Cerebellar nuclear complex (tissue), 1 donor: ENCODE measurements at regions not wholly inside any gene's neighbourhood (a gene's known extent, or its start where the extent isn't known, plus 50 kb on each side); places are given as distances from the start of the nearest gene placed in this dataset.

ENCODE experiments used
- DNase-seq, 2 experiments: peaks; one replicate each; lab custom pipeline; 2025; lab: John Stamatoyannopoulos, UW

- DNase-seq = no peak
Observed at GRCh38 chr4:11534623-11535302, 106.1 kb upstream of the HS3ST1 start.

GRCh38 chr4:11532138-11532537, 103.4 kb upstream of the HS3ST1 start:
- DNase-seq = no peak

DNA sequence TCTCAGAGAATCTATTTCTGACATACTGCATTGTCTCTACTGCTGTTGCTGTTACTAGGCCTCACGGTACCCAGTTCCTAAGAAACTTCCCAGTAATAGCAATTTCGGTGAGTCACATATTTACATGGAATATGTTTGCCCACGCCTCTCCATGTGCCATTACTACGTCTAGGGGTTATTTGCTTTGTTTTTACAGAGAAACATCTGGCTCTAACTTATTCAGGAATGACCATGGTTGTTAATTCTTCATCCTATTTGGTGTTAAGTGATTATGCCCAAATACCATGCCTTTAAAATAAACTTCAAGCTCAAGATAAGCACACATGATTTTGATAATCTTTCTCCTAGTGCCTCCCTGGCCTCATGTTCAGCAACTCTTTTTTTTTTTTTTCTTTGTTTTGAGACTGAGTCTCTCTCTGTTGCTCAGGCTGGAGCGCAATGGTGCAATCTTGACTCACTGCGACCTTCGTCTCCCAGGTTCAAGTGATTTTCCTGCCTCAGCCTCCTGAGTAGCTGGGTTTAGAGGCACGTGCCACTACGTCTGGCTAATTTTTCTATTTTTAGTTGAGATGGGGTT, 101.0 kb upstream of the HS3ST1 start:
- no peak for DNase-seq

GRCh38 chr4:11525085-11525484, 96.4 kb upstream of the HS3ST1 start:
- DNase-seq = no peak

GRCh38 chr4:11518754-11519153, 90.1 kb upstream of the HS3ST1 start:
- DNase-seq = no peak

- DNase-seq = no peak
Observed at GRCh38 chr4:11514779-11515419, 86.2 kb upstream of the HS3ST1 start.

GRCh38 chr4:11514003-11514402, 85.3 kb upstream of the HS3ST1 start:
- DNase-seq = no peak

- no peak for DNase-seq
Observed at GRCh38 chr4:11512871-11513270, 84.2 kb upstream of the HS3ST1 start.

GRCh38 chr4:11511321-11511720, 82.6 kb upstream of the HS3ST1 start:
- DNase-seq = no peak

DNA sequence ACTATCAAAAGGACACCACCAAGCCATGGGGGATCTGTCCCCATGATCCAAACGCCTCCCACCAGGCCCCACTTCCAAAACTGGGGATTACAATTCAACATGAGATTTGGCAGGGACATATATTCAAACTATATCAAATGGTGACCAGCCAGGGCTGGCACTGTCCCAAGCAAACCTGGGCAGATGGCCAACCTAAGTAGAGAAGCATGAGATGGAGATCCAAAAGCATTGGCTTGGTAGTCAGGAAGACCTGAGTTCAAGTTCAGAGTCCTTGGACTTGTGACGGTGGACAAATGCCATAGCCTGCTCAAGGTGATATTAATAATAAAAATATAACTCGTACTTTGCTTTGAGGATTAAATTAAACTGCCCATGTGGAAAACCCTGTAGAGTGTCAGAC, 79.2 kb upstream of the HS3ST1 start:
- no peak for DNase-seq

DNA sequence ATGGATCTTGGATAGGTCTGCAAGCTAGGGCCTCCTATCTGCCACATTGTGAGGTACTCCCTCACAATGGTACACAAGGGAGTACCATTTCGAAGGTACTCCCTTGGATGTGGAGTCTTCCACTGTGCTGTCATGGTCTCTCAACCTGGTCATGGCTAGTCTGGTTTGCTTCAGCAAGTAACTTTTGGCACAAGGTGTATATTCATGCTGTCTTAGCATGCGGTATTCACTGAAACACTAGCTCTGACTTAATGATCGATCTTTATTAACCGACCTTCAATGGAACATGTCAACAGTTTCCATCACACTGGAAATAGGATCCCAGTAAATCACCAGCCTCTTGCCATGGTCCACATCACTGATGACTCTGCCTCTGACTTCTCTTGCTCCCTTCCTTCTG, 77.5 kb upstream of the HS3ST1 start:
- no peak for DNase-seq

GRCh38 chr4:11505221-11505971, 76.7 kb upstream of the HS3ST1 start:
- no peak for DNase-seq

DNA sequence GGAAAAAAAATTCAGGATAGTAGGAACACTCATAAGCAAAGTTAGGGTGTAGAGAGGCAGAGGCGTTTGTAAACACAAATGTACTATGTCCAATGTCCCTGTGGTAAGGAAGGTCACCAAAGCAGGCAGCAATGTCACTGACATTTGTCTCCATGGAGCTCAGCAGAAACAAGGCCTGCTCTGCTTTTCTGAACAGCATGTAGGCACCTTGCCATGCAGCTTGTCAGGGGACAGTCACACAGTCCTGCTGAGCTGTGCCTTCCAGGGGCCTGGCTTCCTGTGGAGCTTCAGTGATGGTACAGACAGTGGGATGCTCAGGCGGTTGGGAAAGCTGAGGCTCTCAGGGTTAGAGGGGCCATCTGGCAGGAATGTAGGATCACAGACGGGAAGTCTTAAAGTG, 74.5 kb upstream of the HS3ST1 start:
- DNase-seq = no peak

- no peak for DNase-seq
Observed at GRCh38 chr4:11497972-11498371, 69.3 kb upstream of the HS3ST1 start.

DNA sequence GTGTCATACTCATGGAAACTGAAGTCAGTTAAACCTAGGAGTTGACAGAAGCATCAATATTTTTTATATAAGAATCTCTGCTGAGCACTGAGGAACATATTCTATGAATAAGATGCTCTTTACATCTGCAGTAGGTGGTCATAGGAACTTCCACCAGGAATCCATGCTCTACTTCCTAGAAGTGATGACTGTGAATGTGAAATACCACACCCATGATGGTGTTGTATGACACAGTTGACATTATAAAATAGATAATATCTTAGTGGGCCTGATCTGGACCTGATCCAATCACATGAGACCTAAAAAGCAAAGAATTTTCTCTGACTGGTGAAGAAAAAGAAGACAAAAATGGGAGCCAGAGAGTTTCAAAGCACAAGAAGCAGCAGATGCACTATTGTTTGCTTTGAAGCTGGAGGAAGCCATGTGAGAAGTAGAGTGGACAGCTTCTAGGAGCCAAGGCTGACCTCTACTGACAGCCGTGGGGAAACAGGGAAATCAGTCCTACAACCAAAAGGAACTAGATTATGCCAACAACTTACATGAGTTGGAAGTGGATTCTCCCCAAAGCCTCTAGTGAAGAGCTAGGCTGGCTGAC, 68.6 kb upstream of the HS3ST1 start:
- no peak for DNase-seq

DNA sequence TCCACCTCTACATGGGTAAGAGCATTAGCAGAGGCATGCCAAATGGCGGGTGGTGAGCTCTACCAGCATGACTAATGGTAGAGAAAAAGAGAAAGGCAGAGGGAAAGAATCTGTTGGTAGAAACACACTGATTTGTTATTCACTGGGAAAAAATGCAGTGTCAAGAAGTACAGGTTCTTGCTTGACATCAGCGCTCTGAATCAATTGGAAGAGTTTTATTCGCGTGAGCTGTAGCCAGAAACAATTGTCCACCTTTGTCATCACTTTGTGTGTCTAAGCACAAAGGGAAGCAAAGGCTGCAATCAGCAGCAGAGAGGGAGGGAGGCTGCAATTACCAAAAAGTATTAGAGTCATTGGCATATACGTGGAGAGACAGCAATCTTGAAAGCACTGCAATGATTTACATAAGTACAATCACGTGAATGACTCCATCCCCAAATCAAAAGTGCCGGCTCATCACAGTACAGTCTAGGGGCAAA, 67.7 kb upstream of the HS3ST1 start:
- no peak for DNase-seq

DNA sequence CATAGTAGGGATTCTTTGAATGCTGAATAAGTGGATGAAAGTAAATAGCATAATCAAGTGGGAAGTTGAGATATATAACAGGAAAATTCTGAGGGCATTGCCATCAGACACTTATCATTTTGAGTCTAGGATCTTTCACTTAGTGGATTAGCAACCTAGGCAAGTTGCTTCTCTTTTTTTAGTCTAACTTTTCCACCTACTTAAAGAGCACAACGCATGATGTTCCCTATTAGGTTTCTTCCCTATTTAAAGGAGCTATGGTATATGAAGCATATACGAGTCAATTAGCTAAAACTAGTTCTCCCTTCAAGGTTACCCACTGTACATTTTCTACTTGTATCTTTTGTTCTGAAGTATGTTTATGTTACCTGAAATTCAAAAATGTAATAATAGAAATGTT, 67.1 kb upstream of the HS3ST1 start:
- DNase-seq = no peak

- no peak for DNase-seq
Observed at GRCh38 chr4:11495291-11495690, 66.6 kb upstream of the HS3ST1 start.

GRCh38 chr4:11494232-11494631, 65.5 kb upstream of the HS3ST1 start:
- DNase-seq = no peak

DNA sequence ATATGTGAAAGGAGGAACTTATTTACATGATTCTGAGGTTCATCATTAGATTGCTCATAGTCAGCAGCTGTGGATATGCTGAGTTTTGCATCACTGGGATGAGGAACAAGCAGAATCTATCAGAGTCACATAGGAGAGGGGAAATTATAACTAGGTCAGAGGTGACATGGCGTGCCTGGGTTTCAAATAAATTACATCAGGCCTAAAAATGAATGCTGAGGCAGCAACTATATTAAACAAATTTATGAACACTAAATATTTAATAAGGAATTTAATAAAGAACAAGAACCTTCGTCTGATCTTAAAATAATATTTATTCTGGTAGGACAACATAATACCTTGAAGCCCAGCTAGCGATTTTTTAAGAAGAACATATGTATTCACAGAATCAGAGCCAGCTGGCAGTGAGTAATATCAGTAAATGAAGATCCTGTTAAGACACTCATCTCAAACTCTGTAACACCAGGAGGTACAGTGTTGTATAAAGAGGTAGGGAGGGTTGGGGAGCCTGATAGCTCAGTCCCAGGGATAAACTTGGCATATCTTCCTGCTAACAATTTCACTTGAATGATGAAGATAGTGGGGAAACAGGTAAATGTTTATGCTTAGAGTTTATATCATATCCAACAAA, 60.9 kb upstream of the HS3ST1 start:
- DNase-seq = no peak

DNA sequence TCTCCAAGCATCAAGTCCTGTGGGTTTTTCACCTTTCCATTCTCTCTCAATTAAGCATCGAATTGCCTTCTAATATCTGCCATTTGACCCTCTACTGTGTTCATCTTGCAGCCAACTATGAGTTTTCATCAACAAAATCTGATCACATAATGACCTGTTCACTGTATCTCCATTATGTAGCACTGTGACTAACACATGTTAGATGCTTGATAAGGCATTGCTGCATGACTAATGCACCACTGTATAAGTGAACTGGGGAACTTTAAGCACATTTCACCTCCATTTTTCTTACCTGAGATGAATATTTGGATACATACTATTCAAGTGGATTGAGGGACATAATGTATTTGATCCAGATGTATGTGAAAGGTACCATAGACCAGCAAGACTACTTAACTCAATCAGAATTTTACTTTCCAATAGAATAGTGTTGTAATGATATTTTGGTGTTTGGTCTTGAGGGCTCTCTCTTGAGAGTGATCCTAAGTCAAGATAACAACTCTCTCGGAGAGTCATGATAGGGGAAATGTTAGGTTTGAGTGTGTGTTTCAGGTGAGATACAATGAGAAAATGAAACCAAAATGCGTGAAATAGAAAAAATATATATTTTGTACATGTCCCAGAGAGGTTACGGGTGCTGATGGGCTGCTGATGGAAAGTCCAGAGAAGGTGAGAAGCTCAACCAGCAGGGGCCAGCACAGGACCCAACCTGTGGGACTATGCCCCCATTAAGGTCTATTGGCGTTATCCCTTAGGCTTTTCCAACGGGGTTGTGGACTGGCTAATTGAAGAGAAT, 60.2 kb upstream of the HS3ST1 start:
- DNase-seq = no peak
